HG03565 (cell line): ENCODE measurements at regions not wholly inside any gene's neighbourhood (a gene's known extent, or its start where the extent isn't known, plus 50 kb on each side); places are given as distances from the start of the nearest gene placed in this dataset.
"Not testable (repeated sequence)": the region's sequence is repeated elsewhere in the genome, so short reads cannot be mapped to it uniquely, and the experiment has no call there.

Experiments used
- ATAC-seq: cut with Tn5 transposase; IDR thresholded peaks from one replicate; pipeline ENCODE4 v1.9.1; 2021; ENCODE audit warnings: mild to moderate bottlenecking, moderate library complexity; ENCODE audit not compliant: unreplicated experiment

DNA sequence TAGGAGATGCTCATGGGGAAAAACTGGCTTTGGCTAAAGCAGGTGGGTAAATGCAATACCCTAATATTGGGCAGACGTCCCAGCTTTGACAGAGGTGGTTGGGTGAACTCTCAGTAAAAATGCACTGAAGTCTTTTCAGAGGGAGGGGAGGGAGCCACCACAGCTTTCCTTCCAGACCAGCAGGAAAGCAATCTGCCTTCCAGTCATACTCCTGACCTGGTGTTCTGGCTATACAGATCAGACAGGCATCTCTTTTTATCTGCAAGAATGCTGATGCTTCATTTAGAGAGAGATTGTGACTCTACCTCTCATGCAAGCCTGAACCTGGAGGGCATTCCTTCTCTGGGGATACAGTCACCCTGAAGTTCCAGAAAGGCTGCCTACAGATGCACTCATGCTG is 52.6 kb upstream of the ICA1 start:
- ATAC-seq = no peak

- ATAC-seq = no peak
These were observed 57.1 kb upstream of the ICA1 start for GRCh38 chr7:8319115-8319514.

- no peak for ATAC-seq
These were observed 58.2 kb upstream of the ICA1 start for GRCh38 chr7:8320174-8320573.

- no peak for ATAC-seq
These were observed 59.3 kb upstream of the ICA1 start for GRCh38 chr7:8321312-8321711.

GRCh38 chr7:8322667-8323066 is 60.7 kb upstream of the ICA1 start:
- no peak for ATAC-seq

GRCh38 chr7:8325067-8325466 is 63.1 kb upstream of the ICA1 start:
- no peak for ATAC-seq

GRCh38 chr7:8327199-8327598 is 65.2 kb upstream of the ICA1 start:
- no peak for ATAC-seq

DNA sequence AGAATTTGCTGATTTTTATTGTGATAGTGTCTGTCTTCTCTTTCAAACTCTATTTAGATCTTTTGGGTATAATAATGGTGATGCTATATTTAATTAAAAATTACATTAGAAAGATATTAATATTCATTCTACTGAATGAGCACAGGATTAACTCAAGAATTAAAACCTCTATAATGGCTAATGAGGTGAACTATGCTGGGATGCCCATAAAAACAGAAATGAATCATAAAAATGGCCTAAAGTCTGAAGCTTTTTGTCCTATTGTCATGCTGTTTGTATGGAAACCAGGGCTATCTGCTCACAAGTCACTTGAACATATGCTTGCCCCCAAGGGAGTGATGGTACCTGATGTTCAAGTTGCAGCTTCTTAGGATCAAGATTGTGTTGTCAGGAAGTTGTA is 76.2 kb upstream of the ICA1 start:
- ATAC-seq = no peak

GRCh38 chr7:8343556-8343955 is 81.6 kb upstream of the ICA1 start:
- no peak for ATAC-seq

DNA sequence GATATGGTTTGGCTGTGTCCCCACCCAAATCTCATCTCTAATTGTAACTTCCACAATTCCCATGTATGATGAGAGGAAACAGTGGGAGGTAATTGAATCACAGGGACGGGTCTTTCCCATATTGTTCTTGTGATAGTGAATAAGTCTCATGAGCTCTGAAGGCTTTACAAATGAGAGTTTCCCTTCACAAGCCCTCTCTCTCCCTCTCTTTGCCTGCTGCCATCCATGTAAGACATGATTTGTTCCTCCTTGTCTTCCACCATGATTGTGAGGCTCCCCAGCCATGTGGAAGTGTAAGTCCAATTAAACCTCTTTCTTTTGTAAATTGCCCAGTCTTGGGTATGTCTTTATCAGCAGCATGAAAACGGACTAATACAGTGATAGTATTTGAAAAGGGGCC is 85.4 kb upstream of the ICA1 start:
- ATAC-seq = not testable (repeated sequence)

DNA sequence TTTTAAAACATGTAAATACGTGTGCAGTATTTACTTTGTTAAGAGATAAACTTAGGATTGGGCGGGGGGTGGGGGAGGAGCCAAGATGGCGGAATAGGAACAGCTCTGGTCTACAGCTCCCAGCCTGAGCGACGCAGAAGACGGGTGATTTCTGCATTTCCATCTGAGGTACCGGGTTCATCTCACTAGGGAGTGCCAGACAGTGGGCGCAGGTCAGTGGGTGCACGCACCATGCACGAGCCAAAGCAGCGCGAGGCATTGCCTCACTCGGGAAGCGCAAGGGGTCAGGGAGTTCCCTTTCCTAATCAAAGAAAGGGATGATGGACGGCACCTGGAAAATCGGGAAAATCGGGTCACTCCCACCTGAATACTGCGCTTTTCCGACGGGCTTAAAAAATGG is 81.8 kb upstream of the NXPH1 start:
- ATAC-seq = not testable (repeated sequence)

- no peak for ATAC-seq
These were observed 79.4 kb upstream of the NXPH1 start for GRCh38 chr7:8353991-8354390.

GRCh38 chr7:8354503-8354902 is 78.9 kb upstream of the NXPH1 start:
- ATAC-seq = no peak

DNA sequence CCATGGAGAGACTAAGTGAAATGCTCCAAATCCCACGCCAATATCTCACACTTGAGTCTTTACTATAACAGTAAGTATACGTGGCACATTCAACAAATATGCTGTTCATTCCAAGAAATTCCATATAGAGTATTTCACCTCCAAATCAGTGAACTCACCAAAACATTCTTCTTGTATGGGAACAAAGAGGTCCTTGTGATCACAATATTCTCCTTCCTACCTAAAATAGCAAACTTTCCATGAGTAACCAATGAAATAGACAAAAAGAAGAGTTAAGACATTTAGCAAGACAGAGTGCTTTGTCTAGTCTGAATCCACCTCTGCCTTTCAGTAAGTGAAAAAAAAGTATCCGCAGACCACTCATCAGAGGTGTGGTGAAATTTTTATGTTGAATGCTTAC is 77.3 kb upstream of the NXPH1 start:
- ATAC-seq = no peak

GRCh38 chr7:8357536-8357935 is 75.9 kb upstream of the NXPH1 start:
- no peak for ATAC-seq

- no peak for ATAC-seq
These were observed 72.8 kb upstream of the NXPH1 start for GRCh38 chr7:8360564-8361153.

DNA sequence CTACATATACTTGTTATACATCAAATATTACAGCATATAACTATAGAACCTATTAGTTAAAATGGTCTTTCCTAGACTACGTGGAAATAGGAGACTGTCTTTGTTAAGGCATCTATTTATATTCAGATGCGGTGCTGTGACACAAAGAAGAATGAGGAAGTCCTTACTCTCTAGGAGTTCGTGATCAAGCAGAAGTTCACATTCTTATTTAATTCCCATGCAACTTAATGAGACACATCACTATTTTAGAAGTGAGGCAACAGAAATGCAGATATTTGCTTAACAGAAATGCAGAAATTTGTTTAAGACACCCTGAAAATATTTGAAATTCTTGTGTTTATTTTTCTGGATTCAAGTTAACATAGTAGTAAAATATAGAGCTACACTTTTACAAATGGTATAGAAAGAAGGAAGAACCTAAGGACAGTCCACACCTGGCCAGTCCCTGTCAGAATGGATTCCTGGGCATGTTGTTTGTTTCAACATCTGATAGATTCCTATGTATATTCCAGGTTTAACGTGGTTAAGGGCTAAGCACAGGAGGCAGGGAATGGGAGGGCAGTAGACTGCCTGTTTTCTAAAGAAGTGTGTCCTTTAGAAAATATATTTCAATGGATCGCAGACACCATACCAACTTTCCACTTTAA is 70.6 kb upstream of the NXPH1 start:
- no peak for ATAC-seq

DNA sequence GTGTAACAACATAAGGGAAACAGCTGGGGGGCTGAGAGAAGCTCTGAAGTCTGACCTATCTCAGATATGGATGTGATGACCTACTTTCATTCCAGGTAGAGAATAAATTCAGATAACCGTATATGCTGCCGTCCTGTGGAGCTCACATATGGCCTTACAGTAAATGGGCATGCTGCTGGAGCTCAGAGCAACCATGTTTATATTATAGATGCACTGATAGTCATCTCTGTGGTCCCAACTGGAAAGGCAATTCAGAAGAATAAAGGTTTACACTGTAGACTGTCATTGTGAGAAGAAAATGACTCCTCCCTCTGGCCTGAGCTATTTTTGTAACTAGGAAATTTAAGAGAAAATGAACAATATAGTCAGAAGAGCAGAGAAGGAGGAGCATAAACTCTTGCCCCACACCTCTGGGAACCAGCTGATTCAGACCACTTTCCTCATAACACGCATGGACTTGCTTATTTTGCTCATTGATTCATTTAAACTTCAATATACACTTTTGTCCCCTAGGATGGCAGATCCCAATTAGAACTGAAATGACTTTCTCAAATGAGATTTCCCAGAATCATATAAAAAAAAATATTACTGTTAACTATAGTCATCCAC is 69.9 kb upstream of the NXPH1 start:
- no peak for ATAC-seq

- ATAC-seq = peak; percentile 63
These were observed 67.8 kb upstream of the NXPH1 start for GRCh38 chr7:8365499-8366110.

GRCh38 chr7:8368007-8368406 is 65.4 kb upstream of the NXPH1 start:
- not testable (repeated sequence) for ATAC-seq

- ATAC-seq = no peak
These were observed 61.7 kb upstream of the NXPH1 start for GRCh38 chr7:8371742-8372141.

DNA sequence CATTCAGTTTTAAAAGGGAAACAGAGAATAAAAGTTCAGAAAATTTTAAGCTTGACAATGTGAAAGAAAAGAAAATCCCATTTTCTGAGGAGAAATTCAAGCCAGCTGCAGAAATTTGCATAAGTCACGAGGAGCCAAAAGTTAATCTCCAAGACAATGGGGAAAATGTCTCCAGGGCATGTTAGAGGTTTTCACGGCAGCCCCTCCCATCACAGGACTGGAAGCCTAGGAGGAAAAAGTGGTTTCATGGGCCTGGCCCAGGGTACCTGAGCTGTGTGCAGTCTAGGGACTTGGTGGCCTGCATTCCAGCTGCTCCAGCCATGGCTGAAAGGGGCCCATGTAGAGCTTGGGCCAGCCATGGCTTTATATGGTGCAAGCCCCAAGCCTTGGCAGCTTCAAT is 59.6 kb upstream of the NXPH1 start:
- no peak for ATAC-seq
